ENCODE measurements at regions not wholly inside any gene's neighbourhood (a gene's known extent, or its start where the extent isn't known, plus 50 kb on each side); places are given as distances from the start of the nearest gene placed in this dataset.

DNA sequence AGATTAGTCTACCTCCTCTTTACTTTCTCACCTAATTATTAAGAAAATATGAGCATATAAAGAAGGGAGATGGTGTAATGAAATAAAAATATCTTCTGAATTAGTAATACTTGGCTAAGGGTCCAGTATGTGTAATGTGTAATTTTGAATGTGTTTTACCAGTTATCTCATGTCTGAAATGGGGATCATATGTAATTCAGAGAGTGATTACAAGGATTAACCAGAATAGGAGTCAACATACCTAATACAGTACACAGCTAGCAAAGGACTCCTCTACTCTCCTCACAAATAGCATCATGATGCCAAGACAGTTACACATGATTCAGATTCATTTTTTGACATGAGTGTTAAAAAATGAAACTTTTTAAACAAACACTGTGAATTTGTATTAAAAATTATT, 570.4 kb downstream of the SI start:
- TF ChIP-seq, protein P1, sequence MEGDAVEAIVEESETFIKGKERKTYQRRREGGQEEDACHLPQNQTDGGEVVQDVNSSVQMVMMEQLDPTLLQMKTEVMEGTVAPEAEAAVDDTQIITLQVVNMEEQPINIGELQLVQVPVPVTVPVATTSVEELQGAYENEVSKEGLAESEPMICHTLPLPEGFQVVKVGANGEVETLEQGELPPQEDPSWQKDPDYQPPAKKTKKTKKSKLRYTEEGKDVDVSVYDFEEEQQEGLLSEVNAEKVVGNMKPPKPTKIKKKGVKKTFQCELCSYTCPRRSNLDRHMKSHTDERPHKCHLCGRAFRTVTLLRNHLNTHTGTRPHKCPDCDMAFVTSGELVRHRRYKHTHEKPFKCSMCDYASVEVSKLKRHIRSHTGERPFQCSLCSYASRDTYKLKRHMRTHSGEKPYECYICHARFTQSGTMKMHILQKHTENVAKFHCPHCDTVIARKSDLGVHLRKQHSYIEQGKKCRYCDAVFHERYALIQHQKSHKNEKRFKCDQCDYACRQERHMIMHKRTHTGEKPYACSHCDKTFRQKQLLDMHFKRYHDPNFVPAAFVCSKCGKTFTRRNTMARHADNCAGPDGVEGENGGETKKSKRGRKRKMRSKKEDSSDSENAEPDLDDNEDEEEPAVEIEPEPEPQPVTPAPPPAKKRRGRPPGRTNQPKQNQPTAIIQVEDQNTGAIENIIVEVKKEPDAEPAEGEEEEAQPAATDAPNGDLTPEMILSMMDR (conservative IDR thresholded peaks at IDR 0.05): no peak
- no peaks in the 10 kb centered on the region for H3K9me3 Mint-ChIP-seq
- DNase-seq (ENCODE audit: low read depth, low spot score): no peak
- H3K4me3 Mint-ChIP-seq: no peak overlapping the region
- H3K36me3 Mint-ChIP-seq (ENCODE audit: low read depth): no peaks in the 10 kb centered on the region
- no peaks in the 10 kb centered on the region for H3K4me1 Mint-ChIP-seq
- H3K27ac Mint-ChIP-seq (ENCODE audit: unreplicated experiment): no peak overlapping the region
- H3K27me3 Mint-ChIP-seq (ENCODE audit: low read depth): peaks cover 2% of the 10 kb centered on the region

DNA sequence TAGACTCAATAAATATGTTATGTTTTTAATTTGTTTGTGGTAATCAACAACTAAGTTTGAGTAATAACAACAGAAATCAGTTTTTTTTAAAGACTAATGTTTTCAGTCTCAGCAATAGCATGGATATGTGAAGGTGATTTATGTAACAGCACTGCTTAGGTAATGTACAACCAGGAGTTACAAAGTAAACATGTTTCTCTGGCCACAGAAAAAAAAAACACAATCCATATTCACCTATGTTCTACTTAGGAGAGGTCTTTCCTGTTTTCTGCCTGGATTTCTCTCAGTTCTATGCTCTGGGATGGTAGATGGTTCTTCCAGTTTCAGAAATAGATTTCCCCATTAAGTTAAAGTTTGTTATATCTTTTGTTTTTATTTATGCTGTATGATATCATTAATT, 579.4 kb downstream of the SI start:
- no peak overlapping the region for H3K27ac Mint-ChIP-seq (ENCODE audit: unreplicated experiment)
- no peaks in the 10 kb centered on the region for H3K4me1 Mint-ChIP-seq
- no peak for DNase-seq (ENCODE audit: low read depth, low spot score)
- H3K4me3 Mint-ChIP-seq: no peak overlapping the region
- H3K36me3 Mint-ChIP-seq (ENCODE audit: low read depth): no peaks in the 10 kb centered on the region
- no peaks in the 10 kb centered on the region for H3K9me3 Mint-ChIP-seq
- TF ChIP-seq, protein P1 (conservative IDR thresholded peaks at IDR 0.05): no peak
- no peaks in the 10 kb centered on the region for H3K27me3 Mint-ChIP-seq (ENCODE audit: low read depth)

DNA sequence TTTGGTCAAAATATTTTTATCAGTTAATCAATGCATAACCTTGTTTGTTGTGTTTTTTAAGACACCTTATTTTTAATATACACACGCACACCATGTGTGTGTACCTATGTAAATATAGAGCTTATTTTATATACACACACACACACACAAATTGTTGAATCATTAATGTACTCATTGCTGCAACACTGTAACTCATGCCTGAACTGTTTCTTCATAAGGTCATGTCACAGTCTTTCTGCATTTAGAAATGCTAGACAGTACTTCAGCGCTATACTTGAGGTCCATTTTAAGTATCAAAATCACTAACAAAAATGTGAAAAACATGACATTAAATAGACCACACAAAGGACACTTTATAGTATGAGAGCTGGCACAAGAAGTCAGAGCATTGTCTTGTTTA, 589.4 kb downstream of the SI start:
- Mint-ChIP-seq H3K27me3 (ENCODE audit: low read depth) (no peaks in the 10 kb centered on the region), H3K27ac (ENCODE audit: unreplicated experiment) (no peak overlapping the region), H3K4me3 (no peak overlapping the region), H3K36me3 (ENCODE audit: low read depth) (no peaks in the 10 kb centered on the region), H3K9me3 (peaks cover under 1% of the 10 kb centered on the region), H3K4me1 (no peaks in the 10 kb centered on the region)
- DNase-seq (ENCODE audit: low read depth, low spot score): no peak
- TF ChIP-seq, protein P1 (conservative IDR thresholded peaks at IDR 0.05): no peak

DNA sequence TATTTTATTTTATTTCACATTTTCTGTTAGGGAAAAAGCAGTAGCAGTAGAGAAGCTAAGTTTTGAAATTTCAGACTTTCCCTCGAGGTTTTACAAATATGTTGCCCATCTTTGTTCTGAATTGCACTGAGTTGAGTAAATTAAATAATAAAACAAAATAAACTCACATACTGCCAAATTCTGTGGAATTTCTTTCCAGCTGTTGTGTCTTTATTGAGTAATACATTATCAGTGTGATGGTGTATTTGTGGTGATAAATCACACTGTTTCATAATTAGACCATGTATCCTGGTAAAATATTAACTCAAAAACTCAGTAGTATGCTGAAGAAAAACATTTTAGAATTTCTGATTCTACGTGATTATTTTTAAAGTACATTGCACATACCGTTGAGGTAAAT, 592.1 kb downstream of the SI start:
- Mint-ChIP-seq H3K36me3 (ENCODE audit: low read depth) (no peaks in the 10 kb centered on the region), H3K4me1 (no peaks in the 10 kb centered on the region), H3K27ac (ENCODE audit: unreplicated experiment) (no peak overlapping the region), H3K9me3 (peaks cover 3% of the 10 kb centered on the region), H3K27me3 (ENCODE audit: low read depth) (no peaks in the 10 kb centered on the region), H3K4me3 (no peak overlapping the region)
- no peak for DNase-seq (ENCODE audit: low read depth, low spot score)
- TF ChIP-seq, protein P1 (conservative IDR thresholded peaks at IDR 0.05): no peak

DNA sequence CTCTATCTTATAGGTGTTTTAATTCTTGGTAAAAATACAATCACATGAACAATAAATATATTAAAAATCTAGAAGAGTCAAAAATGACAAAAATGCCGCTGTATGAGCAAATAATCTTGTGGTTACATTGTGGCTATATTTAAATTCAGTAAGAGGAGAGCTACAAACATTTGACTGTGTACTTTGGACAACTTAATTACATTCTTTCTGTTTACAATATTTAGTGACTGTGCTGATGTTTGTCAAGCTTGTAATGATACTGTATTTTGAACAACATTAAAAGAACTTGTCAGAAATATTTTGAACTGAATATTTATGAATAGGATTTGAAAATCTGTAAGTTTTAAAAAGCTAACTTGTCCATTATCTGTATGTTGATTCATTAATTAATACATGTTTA, 598.3 kb downstream of the SI start:
- H3K9me3 Mint-ChIP-seq: peaks cover 3% of the 10 kb centered on the region
- TF ChIP-seq, protein P1 (conservative IDR thresholded peaks at IDR 0.05): no peak
- no peaks in the 10 kb centered on the region for H3K27me3 Mint-ChIP-seq (ENCODE audit: low read depth)
- no peak overlapping the region for H3K4me3 Mint-ChIP-seq
- DNase-seq (ENCODE audit: low read depth, low spot score): no peak
- no peaks in the 10 kb centered on the region for H3K4me1 Mint-ChIP-seq
- no peaks in the 10 kb centered on the region for H3K36me3 Mint-ChIP-seq (ENCODE audit: low read depth)
- no peak overlapping the region for H3K27ac Mint-ChIP-seq (ENCODE audit: unreplicated experiment)

DNA sequence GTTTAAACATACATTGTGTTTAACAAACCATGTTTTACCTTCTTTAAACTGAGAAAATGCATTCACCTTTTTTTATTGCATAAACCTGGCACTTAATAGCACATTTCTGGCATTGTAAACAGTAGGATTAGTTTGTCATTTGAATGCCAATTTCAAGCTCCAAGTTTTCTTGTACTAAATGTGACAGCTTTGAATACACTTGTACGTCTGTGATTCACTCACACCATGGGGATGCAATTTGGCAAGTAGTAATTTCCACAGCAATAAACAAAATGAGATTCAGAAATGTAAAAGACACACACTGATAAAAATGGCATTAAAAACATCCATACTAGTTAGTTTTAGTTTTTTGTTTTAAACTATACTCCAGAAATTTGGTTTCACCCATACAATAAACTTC, 598.9 kb downstream of the SI start:
- Mint-ChIP-seq H3K4me3 (no peak overlapping the region), H3K9me3 (peaks cover 3% of the 10 kb centered on the region), H3K4me1 (no peaks in the 10 kb centered on the region), H3K36me3 (ENCODE audit: low read depth) (no peaks in the 10 kb centered on the region), H3K27me3 (ENCODE audit: low read depth) (no peaks in the 10 kb centered on the region), H3K27ac (ENCODE audit: unreplicated experiment) (no peak overlapping the region)
- TF ChIP-seq, protein P1 (conservative IDR thresholded peaks at IDR 0.05): no peak
- no peak for DNase-seq (ENCODE audit: low read depth, low spot score)

Data from neural crest cell (in vitro differentiated cells).